Uterus (tissue), 2 donors: ENCODE measurements at regions not wholly inside any gene's neighbourhood (a gene's known extent, or its start where the extent isn't known, plus 50 kb on each side); places are given as distances from the start of the nearest gene placed in this dataset.

Experiments
- CTCF ChIP-seq, 4 experiments: fragments of 200-600 bp in 2 of 4; fragments of 450-650 bp in 2 of 4; sonication (generic) in 2 of 4; IDR thresholded peaks; one replicate each; pipeline ENCODE4 v1.5.1; 2016 to 2019; ENCODE audit warnings: antibody characterized with exemption in 4 of 4, mild to moderate bottlenecking in 2 of 4, moderate library complexity in 1 of 4
- POLR2A ChIP-seq, 2 donors: fragments of 450-650 bp; IDR thresholded peaks; one replicate each; pipeline ENCODE4 v1.6.1; 2016; ENCODE audit warnings: antibody characterized with exemption in 2 of 2, mild to moderate bottlenecking in 1 of 2, moderate library complexity in 1 of 2

GRCh38 chr16:31703526-31704128 lies 170.0 kb upstream of the ZNF267 start:
- no peak for TF ChIP-seq CTCF (IDR thresholded peaks at IDR 0.05)
- TF ChIP-seq POLR2A (IDR thresholded peaks at IDR 0.05), result no peak
